ENCODE measurements at regions not wholly inside any gene's neighbourhood (a gene's known extent, or its start where the extent isn't known, plus 50 kb on each side); places are given as distances from the start of the nearest gene placed in this dataset.

DNA sequence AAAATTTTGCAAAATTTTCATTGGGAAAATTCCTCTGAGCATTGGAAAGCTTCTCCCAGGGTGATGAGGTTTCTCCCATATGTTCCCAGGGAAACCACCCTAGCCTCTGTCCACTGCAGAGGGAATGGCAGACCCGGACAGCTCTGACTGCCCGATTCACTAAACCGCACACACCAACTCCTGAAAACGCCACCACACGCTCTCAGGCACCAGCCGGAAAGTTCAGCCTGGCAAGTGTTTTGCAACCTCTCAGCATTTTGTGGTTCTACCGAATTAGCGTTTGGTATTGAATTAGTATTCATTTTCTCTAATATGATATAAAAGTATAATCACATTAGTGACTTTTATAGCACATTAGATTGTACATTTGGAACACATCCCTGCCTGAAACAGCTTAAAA is 213.4 kb downstream of the PHETA1 start:
- Histone ChIP-seq H3K27me3 (peaks cover 62% of the 10 kb centered on the region), H3K4me1 (no peaks in the 10 kb centered on the region), H3K36me3 (no peaks in the 10 kb centered on the region), H3K4me3 (no peak overlapping the region), H3K9me3 (no peaks in the 10 kb centered on the region), H3K27ac (no peak overlapping the region)
- DNase-seq (ENCODE audit: low spot score in 2 of 2), result no peak
- no peak for TF ChIP-seq POLR2A (IDR thresholded peaks at IDR 0.05)
- TF ChIP-seq, protein P1, sequence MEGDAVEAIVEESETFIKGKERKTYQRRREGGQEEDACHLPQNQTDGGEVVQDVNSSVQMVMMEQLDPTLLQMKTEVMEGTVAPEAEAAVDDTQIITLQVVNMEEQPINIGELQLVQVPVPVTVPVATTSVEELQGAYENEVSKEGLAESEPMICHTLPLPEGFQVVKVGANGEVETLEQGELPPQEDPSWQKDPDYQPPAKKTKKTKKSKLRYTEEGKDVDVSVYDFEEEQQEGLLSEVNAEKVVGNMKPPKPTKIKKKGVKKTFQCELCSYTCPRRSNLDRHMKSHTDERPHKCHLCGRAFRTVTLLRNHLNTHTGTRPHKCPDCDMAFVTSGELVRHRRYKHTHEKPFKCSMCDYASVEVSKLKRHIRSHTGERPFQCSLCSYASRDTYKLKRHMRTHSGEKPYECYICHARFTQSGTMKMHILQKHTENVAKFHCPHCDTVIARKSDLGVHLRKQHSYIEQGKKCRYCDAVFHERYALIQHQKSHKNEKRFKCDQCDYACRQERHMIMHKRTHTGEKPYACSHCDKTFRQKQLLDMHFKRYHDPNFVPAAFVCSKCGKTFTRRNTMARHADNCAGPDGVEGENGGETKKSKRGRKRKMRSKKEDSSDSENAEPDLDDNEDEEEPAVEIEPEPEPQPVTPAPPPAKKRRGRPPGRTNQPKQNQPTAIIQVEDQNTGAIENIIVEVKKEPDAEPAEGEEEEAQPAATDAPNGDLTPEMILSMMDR (IDR thresholded peaks at IDR 0.05), result no peak
- TF ChIP-seq EP300 (IDR thresholded peaks at IDR 0.05), result no peak
- no peak for TF ChIP-seq POLR2AphosphoS5 (IDR thresholded peaks at IDR 0.05)
- WGBS, result 79% methylated on average over 8 of the region's 8 CpGs

DNA sequence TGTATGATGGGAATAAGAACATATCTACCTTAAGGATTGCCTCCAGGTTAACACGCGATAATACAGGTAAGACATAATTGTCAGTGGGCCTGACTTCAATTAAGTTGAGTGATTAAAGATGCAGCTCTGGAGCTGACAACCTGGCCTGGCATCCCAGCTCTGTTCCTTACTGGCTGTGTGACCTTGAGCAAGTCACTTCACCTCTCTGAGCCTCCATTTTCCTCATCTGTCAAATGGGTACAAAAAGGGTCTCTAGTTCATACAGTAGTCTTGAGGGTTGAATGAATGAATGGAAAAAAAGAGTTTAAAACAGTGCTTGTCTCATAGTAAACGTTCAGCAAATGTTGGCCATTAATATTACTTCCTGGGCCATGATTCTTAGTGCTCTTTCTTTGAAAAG is 213.9 kb downstream of the PHETA1 start:
- TF ChIP-seq EP300 (IDR thresholded peaks at IDR 0.05) (no peak), POLR2A (IDR thresholded peaks at IDR 0.05) (no peak), POLR2AphosphoS5 (IDR thresholded peaks at IDR 0.05) (no peak)
- TF ChIP-seq, protein P1 (IDR thresholded peaks at IDR 0.05), result no peak
- Histone ChIP-seq H3K36me3 (no peaks in the 10 kb centered on the region), H3K4me3 (no peak overlapping the region), H3K9me3 (no peaks in the 10 kb centered on the region), H3K27ac (no peak overlapping the region), H3K4me1 (no peaks in the 10 kb centered on the region), H3K27me3 (peaks cover 57% of the 10 kb centered on the region)
- 89% methylated on average over 3 of the region's 3 CpGs for WGBS
- DNase-seq (ENCODE audit: low spot score in 2 of 2), result no peak

DNA sequence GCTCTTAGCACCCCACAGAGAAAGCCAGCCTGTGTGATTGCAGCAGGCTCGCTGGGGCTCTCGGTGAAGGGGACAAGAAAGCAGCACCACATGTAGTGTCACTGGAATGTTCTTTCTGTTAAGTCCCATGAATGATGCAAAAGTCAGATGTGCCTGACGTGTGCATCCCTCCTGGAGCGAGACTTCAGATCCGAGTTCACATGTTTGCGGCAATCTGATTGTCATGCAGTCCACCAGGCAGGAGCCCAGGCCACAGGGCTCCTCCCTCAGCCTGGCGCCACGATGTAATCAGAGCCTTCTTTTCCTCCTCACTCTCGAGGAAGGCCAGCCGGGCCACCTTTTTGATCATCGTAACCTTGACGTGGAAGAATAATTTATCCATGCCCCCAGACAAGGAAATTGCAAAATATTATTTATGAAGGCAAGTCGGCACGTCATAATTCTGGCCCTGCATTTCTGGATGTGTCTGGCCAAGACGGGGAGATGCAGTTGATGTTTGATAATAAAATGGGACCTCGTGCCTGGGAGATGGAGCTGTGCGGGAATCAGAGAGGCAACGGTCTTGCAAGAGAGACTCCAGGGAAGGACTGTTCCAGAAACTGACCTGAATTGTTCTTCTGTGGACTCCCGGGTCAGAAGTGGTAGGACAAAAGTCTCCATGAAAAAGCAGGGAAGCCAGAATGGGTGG is 214.6 kb downstream of the PHETA1 start:
- no peak overlapping the region for H3K4me3 ChIP-seq
- no peaks in the 10 kb centered on the region for H3K4me1 ChIP-seq
- no peak overlapping the region for H3K27ac ChIP-seq
- no peak for TF ChIP-seq EP300 (IDR thresholded peaks at IDR 0.05)
- no peak for TF ChIP-seq POLR2AphosphoS5 (IDR thresholded peaks at IDR 0.05)
- no peaks in the 10 kb centered on the region for H3K36me3 ChIP-seq
- 44% methylated on average over 19 of the region's 19 CpGs for WGBS
- DNase-seq (ENCODE audit: low spot score in 2 of 2), result no peak
- no peaks in the 10 kb centered on the region for H3K9me3 ChIP-seq
- peaks cover 57% of the 10 kb centered on the region for H3K27me3 ChIP-seq

DNA sequence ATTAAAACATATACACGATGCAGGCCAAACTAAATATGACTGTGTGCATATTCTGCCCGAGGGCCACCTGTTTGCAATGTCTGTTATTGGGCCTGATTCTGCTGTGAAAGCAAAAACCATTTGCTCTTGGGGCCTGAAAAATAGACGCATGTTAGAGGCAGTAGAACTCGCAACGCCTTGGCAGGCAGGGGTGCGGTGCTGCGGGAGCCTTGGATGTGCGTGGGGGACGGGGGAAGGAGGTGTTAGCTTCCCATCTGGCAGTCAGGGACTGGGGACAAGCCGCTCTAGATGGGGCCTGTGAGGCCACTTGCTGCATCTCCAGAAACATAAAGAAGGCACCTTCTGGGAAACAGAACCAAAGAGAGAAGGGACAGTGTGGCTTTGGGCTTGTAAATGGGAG is 216.3 kb downstream of the PHETA1 start:
- WGBS, result 85% methylated on average over 10 of the region's 10 CpGs
- Histone ChIP-seq H3K4me1 (no peaks in the 10 kb centered on the region), H3K27ac (no peak overlapping the region), H3K9me3 (no peaks in the 10 kb centered on the region), H3K36me3 (no peaks in the 10 kb centered on the region), H3K4me3 (no peak overlapping the region), H3K27me3 (peaks cover 52% of the 10 kb centered on the region)
- TF ChIP-seq POLR2AphosphoS5 (IDR thresholded peaks at IDR 0.05) (no peak), POLR2A (IDR thresholded peaks at IDR 0.05) (no peak), EP300 (IDR thresholded peaks at IDR 0.05) (no peak)
- TF ChIP-seq, protein P1 (IDR thresholded peaks at IDR 0.05), result no peak
- DNase-seq (ENCODE audit: low spot score in 2 of 2), result no peak

DNA sequence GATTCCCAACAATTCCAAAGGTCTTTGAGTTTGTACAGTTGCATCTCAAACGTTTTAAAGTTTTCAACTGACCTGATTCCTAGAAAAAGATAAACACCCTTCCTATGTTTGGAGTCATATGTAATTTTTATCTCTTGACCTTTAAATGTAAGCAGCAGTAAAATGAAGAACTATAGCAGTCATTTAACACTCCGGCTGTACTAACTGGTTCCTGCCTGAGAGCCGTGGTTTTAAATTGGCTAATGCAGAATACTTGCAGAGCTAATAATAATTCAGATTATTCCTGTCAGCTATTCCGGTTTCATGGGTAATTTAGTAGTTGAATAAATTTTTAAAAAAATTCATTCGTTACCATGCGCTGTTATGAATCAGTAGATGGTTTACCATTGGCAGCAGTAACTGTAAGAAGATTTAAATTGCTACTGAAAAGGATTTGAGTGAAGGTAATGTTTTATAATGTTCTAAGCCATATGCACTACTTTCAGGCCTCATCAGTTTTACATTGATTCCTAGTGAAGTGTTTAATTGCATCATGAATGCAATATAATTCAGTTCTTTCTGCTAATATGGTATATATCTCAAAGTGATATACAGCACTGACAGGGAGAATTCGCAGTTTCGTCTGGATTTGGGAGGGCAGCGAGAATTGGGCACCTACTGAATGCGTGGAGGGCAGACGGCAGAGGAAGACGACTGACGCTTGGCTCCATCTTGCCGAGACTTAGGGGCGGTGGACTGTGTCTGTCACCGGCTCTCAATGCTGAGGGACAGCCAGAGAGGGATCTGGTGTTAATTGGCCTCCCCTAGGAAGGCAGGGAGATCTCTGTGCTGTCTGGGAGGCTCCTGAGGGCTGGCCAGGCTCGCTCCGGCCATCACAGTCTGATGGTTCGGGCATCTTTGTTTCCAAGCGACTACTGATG is 217.7 kb downstream of the PHETA1 start:
- no peaks in the 10 kb centered on the region for H3K4me1 ChIP-seq
- no peak overlapping the region for H3K27ac ChIP-seq
- no peak overlapping the region for H3K4me3 ChIP-seq
- no peaks in the 10 kb centered on the region for H3K9me3 ChIP-seq
- H3K27me3 ChIP-seq, result peaks cover 44% of the 10 kb centered on the region
- DNase-seq (ENCODE audit: low spot score in 2 of 2), result no peak
- H3K36me3 ChIP-seq, result no peaks in the 10 kb centered on the region
- WGBS, result 76% methylated on average over 20 of the region's 20 CpGs
- TF ChIP-seq POLR2AphosphoS5 (IDR thresholded peaks at IDR 0.05) (no peak), EP300 (IDR thresholded peaks at IDR 0.05) (no peak), POLR2A (IDR thresholded peaks at IDR 0.05) (no peak)
- TF ChIP-seq, protein P1 (IDR thresholded peaks at IDR 0.05), result no peak
